ENCODE measurements at regions not wholly inside any gene's neighbourhood (a gene's known extent, or its start where the extent isn't known, plus 50 kb on each side); places are given as distances from the start of the nearest gene placed in this dataset.

DNA sequence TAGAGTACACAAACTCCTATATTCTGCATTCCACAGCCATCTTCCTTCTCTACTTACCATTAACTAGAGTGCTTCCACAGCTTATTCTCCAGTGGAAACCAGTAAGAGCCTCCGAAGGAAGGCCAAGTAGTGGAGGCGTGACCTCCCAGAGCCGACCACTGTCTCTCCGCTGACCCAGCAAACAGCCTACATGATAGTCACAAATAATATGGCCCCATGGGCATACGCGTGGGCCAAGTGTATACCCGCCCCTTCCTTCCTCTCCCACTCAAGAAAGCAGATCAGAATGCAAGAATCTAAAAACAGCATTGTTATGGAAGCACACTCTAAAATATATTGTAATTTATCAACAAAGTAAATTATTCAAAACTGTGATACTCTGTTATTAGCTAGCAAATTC, 526.6 kb upstream of the JARID2 start:
- H3T11ph ChIP-seq (ENCODE audit: low read length), result no peak overlapping the region
- no peak overlapping the region for H3K9ac ChIP-seq (ENCODE audit: extremely low read depth, insufficient read length, low read length)
- no peak overlapping the region for H4K8ac ChIP-seq (replicated peaks; ENCODE audit: insufficient read length, low read depth, low read length)
- no peak overlapping the region for H3K18ac ChIP-seq (ENCODE audit: insufficient read length, low read depth, low read length)
- no peak overlapping the region for H2BK12ac ChIP-seq (ENCODE audit: insufficient read length, low read depth, low read length)
- no peak overlapping the region for H3K27ac ChIP-seq (ENCODE audit: insufficient read length, low read depth, low read length)
- H2BK5ac ChIP-seq (ENCODE audit: insufficient read length, low read length), result no peak overlapping the region
- TF ChIP-seq CTCF (conservative IDR thresholded peaks at IDR 0.05), result no peak
- no peak overlapping the region for H4K91ac ChIP-seq (ENCODE audit: insufficient read length, low read depth, low read length)
- no peak overlapping the region for H3K14ac ChIP-seq (ENCODE audit: insufficient read depth, low read length)
- no peaks in the 10 kb centered on the region for H3K27me3 ChIP-seq (ENCODE audit: insufficient read depth, low read length)
- H3K4me1 ChIP-seq (ENCODE audit: insufficient read depth, low read length), result peaks cover 3% of the 10 kb centered on the region; the same call in 1 of the 2 replicates
- H2AK5ac ChIP-seq (ENCODE audit: insufficient read length, low read length), result no peak overlapping the region
- H4K5ac ChIP-seq (ENCODE audit: insufficient read length, low read depth, low read length), result no peak overlapping the region
- H3K79me2 ChIP-seq (ENCODE audit: insufficient read depth, low read length), result no peaks in the 10 kb centered on the region
- H3K79me1 ChIP-seq (ENCODE audit: insufficient read depth, low read depth, low read length, poor library complexity, severe bottlenecking), result no peaks in the 10 kb centered on the region
- no peak overlapping the region for H2BK20ac ChIP-seq (ENCODE audit: low read depth, low read length, poor library complexity, severe bottlenecking)
- H2BK120ac ChIP-seq (ENCODE audit: low read depth, low read length, poor library complexity, severe bottlenecking), result no peak overlapping the region
- no CpG with 5 or more reads among the region's 7 CpGs for WGBS (ENCODE audit: extremely low coverage, insufficient read length, low lambda C conversion rate)
- Mint-ChIP-seq H3K9me3 (no peaks in the 10 kb centered on the region; a peak in 1 of 5 replicates), H3K36me3 (ENCODE audit: insufficient read depth in 1 of 3, low read depth in 3 of 3) (no peaks in the 10 kb centered on the region; a peak in 1 of 7 replicates), H3K27me3 (ENCODE audit: low read depth) (peaks cover 2% of the 10 kb centered on the region; the same call in 1 of the 2 replicates), H3K27ac (no peak overlapping the region), H3K4me3 (no peak overlapping the region), H3K4me1 (peaks cover 15 to 20% of the 10 kb centered on the region in 2 experiments)
- H3K9me3 ChIP-seq (ENCODE audit: control insufficient read depth, low read depth, low read length), result no peaks in the 10 kb centered on the region
- H3K4me2 ChIP-seq (ENCODE audit: insufficient read depth, insufficient read length, low read length), result no peak overlapping the region
- H3K23me2 ChIP-seq (ENCODE audit: insufficient read length, low read depth, low read length, poor library complexity, severe bottlenecking), result no peaks in the 10 kb centered on the region
- no peak for DNase-seq
- H3K56ac ChIP-seq (ENCODE audit: insufficient read length, low read depth, low read length), result no peak overlapping the region
- H2AFZ ChIP-seq (ENCODE audit: low read length), result no peak overlapping the region
- H4K20me1 ChIP-seq (ENCODE audit: control insufficient read depth, insufficient read depth, insufficient read length), result no peaks in the 10 kb centered on the region
- no peak overlapping the region for H3K23ac ChIP-seq (ENCODE audit: insufficient read length, low read depth, low read length)
- H2BK15ac ChIP-seq (ENCODE audit: low read depth, low read length), result no peak overlapping the region
- H3K4ac ChIP-seq (ENCODE audit: low read depth, low read length), result no peak overlapping the region
